Left lung (tissue), 4 donors: ENCODE measurements at regions not wholly inside any gene's neighbourhood (a gene's known extent, or its start where the extent isn't known, plus 50 kb on each side); places are given as distances from the start of the nearest gene placed in this dataset.
"Not testable (repeated sequence)": the region's sequence is repeated elsewhere in the genome, so short reads cannot be mapped to it uniquely, and the experiment has no call there.

ENCODE experiments used
- ATAC-seq: fragments of 200-7000 bp; cut with Tn5 transposase; one replicate; pipeline ENCODE4 v1.9.1; 2020; ENCODE audit warnings: moderate library complexity
- DNase-seq, 4 donors: peaks; one replicate each; pipeline ENCODE4 v3.0.0-alpha.2; 2013 to 2020
- H3K27ac ChIP-seq, 2 donors: fragments of 200-600 bp; sonication (generic) in 1 of 2; one replicate each; pipeline versions ENCODE4 v1.5.0 to v1.8.0; 2020 to 2021
- H3K27me3 ChIP-seq, 2 donors: fragments of 200-600 bp; sonication (generic) in 1 of 2; one replicate each; pipeline versions ENCODE4 v1.5.0 to v1.8.0; 2020 to 2021
- H3K36me3 ChIP-seq, 2 donors: fragments of 200-600 bp; sonication (generic) in 1 of 2; one replicate each; pipeline versions ENCODE4 v1.5.0 to v1.8.0; 2020 to 2021
- H3K4me1 ChIP-seq, 2 donors: fragments of 200-600 bp; one replicate each; pipeline ENCODE4 v1.8.0; 2021
- H3K4me3 ChIP-seq, 2 donors: fragments of 200-600 bp; sonication (generic) in 1 of 2; one replicate each; pipeline versions ENCODE4 v1.5.0 to v1.8.0; 2020 to 2021; ENCODE audit warnings: mild to moderate bottlenecking in 1 of 2
- H3K9me3 ChIP-seq, 2 donors: fragments of 200-600 bp; sonication (generic) in 1 of 2; one replicate each; pipeline versions ENCODE4 v1.5.0 to v1.8.0; 2020 to 2021
- intact Hi-C, 2 donors: fragments of 100-400 bp; cut with DNase I; formaldehyde crosslinking; loops; one replicate each; pipeline versions ENCODE4 v1.11.2 to v1.14.2; 2022
- TF ChIP-seq, protein P1 (sequence below), 2 donors: fragments of 200-600 bp; sonication (generic) in 1 of 2; IDR thresholded peaks; one replicate each; pipeline versions ENCODE4 v1.5.0 to v1.8.0; 2021; ENCODE audit warnings: antibody characterized with exemption in 2 of 2
- donor health status: DM: no; HTN: yes; CAD: no.
- donor health status: DM: no; HTN: no; CAD: no.

DNA sequence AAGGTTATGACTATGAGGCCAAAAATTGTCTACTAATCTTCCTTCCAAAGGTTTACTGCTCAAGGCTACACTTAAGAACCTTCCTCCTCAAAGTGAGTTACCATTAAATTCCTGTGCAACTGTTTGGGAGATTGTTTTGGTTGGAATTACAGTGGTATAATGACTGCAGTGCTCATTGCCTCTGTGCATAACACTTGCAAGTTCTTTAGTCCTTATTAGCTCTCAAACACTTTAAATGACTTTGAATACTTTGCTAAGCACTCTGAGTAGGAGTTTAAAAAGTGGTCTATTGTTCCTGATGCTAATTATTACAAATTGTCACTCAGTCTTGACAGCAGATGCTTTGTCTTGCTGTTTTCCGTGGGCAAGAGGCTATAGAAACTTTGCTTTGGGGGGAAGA lies 422.8 kb upstream of the PABPC4L start:
- intact Hi-C loops, result no loop called here
- TF ChIP-seq, protein P1, sequence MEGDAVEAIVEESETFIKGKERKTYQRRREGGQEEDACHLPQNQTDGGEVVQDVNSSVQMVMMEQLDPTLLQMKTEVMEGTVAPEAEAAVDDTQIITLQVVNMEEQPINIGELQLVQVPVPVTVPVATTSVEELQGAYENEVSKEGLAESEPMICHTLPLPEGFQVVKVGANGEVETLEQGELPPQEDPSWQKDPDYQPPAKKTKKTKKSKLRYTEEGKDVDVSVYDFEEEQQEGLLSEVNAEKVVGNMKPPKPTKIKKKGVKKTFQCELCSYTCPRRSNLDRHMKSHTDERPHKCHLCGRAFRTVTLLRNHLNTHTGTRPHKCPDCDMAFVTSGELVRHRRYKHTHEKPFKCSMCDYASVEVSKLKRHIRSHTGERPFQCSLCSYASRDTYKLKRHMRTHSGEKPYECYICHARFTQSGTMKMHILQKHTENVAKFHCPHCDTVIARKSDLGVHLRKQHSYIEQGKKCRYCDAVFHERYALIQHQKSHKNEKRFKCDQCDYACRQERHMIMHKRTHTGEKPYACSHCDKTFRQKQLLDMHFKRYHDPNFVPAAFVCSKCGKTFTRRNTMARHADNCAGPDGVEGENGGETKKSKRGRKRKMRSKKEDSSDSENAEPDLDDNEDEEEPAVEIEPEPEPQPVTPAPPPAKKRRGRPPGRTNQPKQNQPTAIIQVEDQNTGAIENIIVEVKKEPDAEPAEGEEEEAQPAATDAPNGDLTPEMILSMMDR (IDR thresholded peaks at IDR 0.05), result no peak
- H3K27me3 ChIP-seq, result no peaks in the 10 kb centered on the region
- no peak for DNase-seq
- no peaks in the 10 kb centered on the region for H3K9me3 ChIP-seq
- no peaks in the 10 kb centered on the region for H3K36me3 ChIP-seq
- H3K4me3 ChIP-seq, result no peak overlapping the region
- no peaks in the 10 kb centered on the region for H3K4me1 ChIP-seq
- H3K27ac ChIP-seq, result no peak overlapping the region
- ATAC-seq, result no peak

DNA sequence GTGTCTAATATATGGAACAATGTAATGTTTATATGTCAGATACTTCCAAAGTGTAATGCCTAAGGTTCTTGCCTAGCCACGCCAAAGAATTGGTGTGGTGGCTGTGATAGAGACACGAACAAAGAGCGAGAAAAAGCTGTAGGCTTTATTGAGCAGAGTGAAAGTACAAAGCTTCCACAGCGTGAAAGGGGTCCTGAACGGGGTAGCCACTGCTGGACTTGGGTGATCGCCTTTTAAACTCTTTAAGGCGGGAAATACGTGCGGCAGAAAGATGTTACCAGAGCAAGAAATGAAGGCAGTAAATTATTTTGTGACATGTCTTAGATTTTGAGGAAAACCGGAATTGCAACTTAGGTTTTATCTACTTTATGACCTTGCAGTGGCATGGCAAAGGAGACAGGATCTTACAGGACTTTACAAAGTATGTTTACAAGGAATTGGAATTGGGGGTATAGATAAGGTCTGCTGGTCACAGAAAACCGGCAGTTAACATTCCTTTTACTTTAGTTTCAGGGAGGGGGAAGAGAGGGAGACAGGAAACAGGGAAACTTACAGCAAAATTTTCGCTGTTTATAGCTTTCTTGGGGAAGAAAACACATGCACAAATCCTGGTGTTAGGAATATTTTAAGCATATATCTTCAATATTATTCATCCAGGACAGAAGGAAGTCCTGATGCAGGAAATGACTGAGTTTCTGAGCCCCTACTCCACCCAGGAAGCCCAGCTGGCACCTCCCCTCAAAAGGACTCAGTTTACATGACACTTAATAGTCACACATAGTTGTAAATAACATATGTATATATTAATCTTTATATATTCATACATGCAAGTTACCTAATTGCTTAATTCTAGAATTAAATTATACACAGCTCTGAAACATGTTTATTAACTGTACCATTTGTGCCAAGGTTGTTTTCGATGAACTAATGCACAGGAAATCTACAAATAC lies 421.3 kb upstream of the PABPC4L start:
- H3K4me1 ChIP-seq, intact Hi-C loops, DNase-seq, H3K36me3 ChIP-seq, H3K27me3 ChIP-seq, ATAC-seq, H3K27ac ChIP-seq, H3K4me3 ChIP-seq, H3K9me3 ChIP-seq: not testable (repeated sequence)

DNA sequence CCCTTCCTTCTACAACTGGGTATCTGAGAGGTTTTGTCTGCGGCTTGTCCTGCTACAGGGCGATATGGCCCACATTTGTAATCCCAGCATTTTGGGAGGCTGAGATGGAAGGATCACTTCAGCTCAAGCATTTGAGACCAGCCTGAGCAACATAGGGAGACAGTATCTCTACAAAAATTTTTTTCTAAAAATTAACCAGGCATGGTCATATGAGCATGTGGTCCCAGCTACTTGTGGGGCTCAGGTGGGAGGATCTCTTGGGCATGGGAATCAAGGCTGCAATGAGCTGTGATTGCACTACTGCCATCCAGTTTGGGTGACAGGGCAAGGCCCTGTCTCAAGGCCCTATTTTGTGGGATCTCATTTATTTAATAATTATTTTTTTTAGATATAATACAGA lies 420.6 kb upstream of the PABPC4L start:
- Histone ChIP-seq H3K36me3 (no peaks in the 10 kb centered on the region), H3K9me3 (no peaks in the 10 kb centered on the region), H3K27ac (no peak overlapping the region), H3K4me1 (no peaks in the 10 kb centered on the region), H3K27me3 (no peaks in the 10 kb centered on the region), H3K4me3 (no peak overlapping the region)
- ATAC-seq (no peak), DNase-seq (no peak)
- TF ChIP-seq, protein P1 (IDR thresholded peaks at IDR 0.05), result no peak
- intact Hi-C loops, result no loop called here

DNA sequence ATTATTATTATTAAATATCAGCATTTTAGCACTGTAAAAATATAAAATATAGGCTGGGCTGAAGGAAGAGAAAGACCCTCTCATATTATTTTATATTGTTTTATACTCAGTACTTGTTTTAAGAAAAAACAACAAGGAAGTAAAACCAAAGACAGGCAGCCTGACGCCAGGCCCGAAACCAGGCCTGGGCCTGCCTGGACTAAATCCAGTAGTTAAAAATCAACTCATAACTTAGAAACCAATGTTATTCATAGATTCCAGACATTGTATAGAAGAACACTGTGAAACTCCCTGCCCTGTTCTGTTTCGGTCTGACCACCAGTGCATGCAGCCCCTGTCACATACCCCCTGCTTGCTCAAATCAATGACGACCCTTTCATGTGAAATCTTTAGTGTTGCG lies 420.1 kb upstream of the PABPC4L start:
- DNase-seq, H3K27me3 ChIP-seq, H3K9me3 ChIP-seq, H3K4me1 ChIP-seq, ATAC-seq, H3K27ac ChIP-seq, H3K4me3 ChIP-seq, intact Hi-C loops, H3K36me3 ChIP-seq: not testable (repeated sequence)

DNA sequence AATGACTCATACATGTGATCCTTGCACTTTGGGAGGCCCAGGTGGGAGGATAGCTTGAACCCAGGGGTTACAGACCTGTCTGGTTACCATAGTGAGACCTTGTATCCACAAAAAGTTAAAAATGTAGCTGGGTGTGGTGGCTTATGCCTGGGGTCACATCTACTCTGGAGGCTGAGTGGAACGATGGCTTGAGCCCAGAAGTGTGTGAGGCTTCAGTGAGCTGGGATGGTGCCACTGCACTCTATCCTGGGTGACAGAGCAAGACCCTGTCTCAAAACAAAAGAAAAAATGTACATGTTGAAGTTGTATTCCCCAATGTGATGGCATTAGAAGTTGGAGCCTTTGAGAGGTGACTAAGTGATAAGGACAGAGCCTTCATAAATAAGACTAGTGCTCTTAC lies 409.4 kb upstream of the PABPC4L start:
- intact Hi-C loops, result no loop called here
- H3K4me3 ChIP-seq, result no peak overlapping the region
- no peak for DNase-seq

DNA sequence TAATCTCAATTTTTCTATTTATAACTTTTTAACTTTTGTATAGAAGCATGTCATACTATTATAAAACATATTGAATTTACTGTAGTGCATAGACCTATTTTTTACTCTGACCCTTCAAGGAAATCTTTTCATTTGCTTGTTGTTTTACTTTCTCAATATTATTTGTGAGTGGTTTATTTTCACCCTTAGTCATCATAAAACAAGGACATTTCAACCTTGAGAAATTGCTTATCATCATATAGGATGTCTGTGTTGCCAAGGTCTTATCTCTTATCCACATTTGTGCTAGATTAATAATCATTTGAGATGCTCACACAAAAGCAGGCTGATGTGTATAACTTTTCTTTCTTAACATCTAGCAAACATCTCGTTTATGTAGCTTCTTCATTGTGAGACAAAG lies 408.6 kb upstream of the PABPC4L start:
- H3K27ac ChIP-seq, result no peak overlapping the region
- H3K4me3 ChIP-seq, result no peak overlapping the region
- no peak for ATAC-seq
- H3K36me3 ChIP-seq, result no peaks in the 10 kb centered on the region
- H3K27me3 ChIP-seq, result no peaks in the 10 kb centered on the region
- intact Hi-C loops, result no loop called here
- no peaks in the 10 kb centered on the region for H3K4me1 ChIP-seq
- TF ChIP-seq, protein P1 (IDR thresholded peaks at IDR 0.05), result no peak
- peaks cover 0 to 2% of the 10 kb centered on the region in 2 donors for H3K9me3 ChIP-seq
- DNase-seq, result no peak

More for the DNA sequence above, 409.4 kb upstream of the PABPC4L start:
- Histone ChIP-seq H3K4me1 (no peaks in the 10 kb centered on the region), H3K27me3 (no peaks in the 10 kb centered on the region), H3K27ac (no peak overlapping the region), H3K36me3 (no peaks in the 10 kb centered on the region), H3K9me3 (peaks cover 0 to 2% of the 10 kb centered on the region in 2 donors)
- TF ChIP-seq, protein P1 (IDR thresholded peaks at IDR 0.05), result no peak
- no peak for ATAC-seq
